K562 (cell line): ENCODE measurements at regions not wholly inside any gene's neighbourhood (a gene's known extent, or its start where the extent isn't known, plus 50 kb on each side); places are given as distances from the start of the nearest gene placed in this dataset.

Experiments
- ATAC-seq: fragments of 200-7000 bp; cut with Tn5 transposase; 3 replicates; pipeline ENCODE4 v1.9.1; 2020; ENCODE audit warnings: moderate library complexity
- BruUV-seq: library from RNA; stranded (reverse); fragments of 400-500 nt; replicated peaks from 2 replicates; lab custom pipeline; 2021; lab: Mats Ljungman, UMichigan
- CTCF ChIA-PET: fragments of 300-600 bp; formaldehyde crosslinking; extraction: SDS; loops from one replicate; lab custom pipeline; 2021; ENCODE audit warnings: low intra/inter-chr PET ratio; lab: Yijun Ruan, JAX
- POLR2A ChIA-PET: fragments of 300-600, 350-650 bp; sonication (Branson Sonifier 250); formaldehyde crosslinking; extraction: SDS; loops from one replicate; lab custom pipeline; 2021; ENCODE audit warnings: antibody characterized with exemption, inconsistent platforms; lab: Yijun Ruan, JAX
- DNase-seq, 4 experiments: peaks; one replicate each; pipeline versions ENCODE4 v3.0.0 to v3.0.0-alpha.2; 2011 to 2018; ENCODE audit warnings: low spot score in 3 of 4, mixed read lengths in 3 of 4; ENCODE audit errors: extremely low read depth in 1 of 4
- FAIRE-seq: peaks from 2 replicates; lab custom pipeline; 2011; peaks lifted over from hg19 to GRCh38; lab: Jason Lieb, UNC
- H2AFZ ChIP-seq: 2 replicates; pipeline ENCODE4 v1.6.0; 2011; ENCODE audit warnings: low read depth, low read length, control low read depth, inconsistent platforms
- H3K27ac ChIP-seq: fragments of 200-600 bp; 3 replicates; pipeline ENCODE4 v1.8.0; 2011; ENCODE audit warnings: low read depth, mild to moderate bottlenecking, control low read depth, inconsistent platforms, low read length, moderate library complexity, mixed read lengths; ENCODE audit errors: extremely low read depth
- H3K27me3 ChIP-seq, 2 experiments: fragments of 300-600 bp in 1 of 2; 2 replicates in 1 of 2; 3 replicates in 1 of 2; pipeline versions ENCODE4 v1.6.0 to v1.8.0; 2011; ENCODE audit warnings: inconsistent platforms in 2 of 2, low read length in 2 of 2, mild to moderate bottlenecking in 1 of 2, mixed read lengths in 1 of 2, moderate library complexity in 1 of 2; ENCODE audit not compliant: control insufficient read depth in 2 of 2, insufficient read depth in 2 of 2
- H3K36me3 ChIP-seq: fragments of 300-600 bp; 3 replicates; pipeline ENCODE4 v1.8.0; 2011; ENCODE audit warnings: mild to moderate bottlenecking, low read length, inconsistent platforms; ENCODE audit not compliant: control insufficient read depth, insufficient read depth
- H3K4me1 ChIP-seq, 2 experiments: fragments of 200-600 bp in 1 of 2; replicated peaks in 1 of 2; 2 replicates in 1 of 2; 3 replicates in 1 of 2; pipeline versions ENCODE4 v1.5.1 to v1.8.0; 2011; ENCODE audit warnings: inconsistent platforms in 2 of 2, low read length in 2 of 2, mild to moderate bottlenecking in 1 of 2, mixed read lengths in 1 of 2, moderate library complexity in 1 of 2; ENCODE audit not compliant: control insufficient read depth in 2 of 2, insufficient read depth in 2 of 2
- H3K4me2 ChIP-seq: 2 replicates; pipeline ENCODE4 v1.6.1; 2011; ENCODE audit warnings: low read length, control low read depth, inconsistent platforms, mixed read lengths; ENCODE audit not compliant: insufficient read depth
- H3K4me3 ChIP-seq: fragments of 200-600 bp; sonication (generic), shearing (Covaris generic); 2 replicates; pipeline ENCODE4 v1.5.1; 2016; ENCODE audit warnings: control low read depth, inconsistent platforms
- H3K79me2 ChIP-seq: fragments of 200-600 bp; 3 replicates; pipeline ENCODE4 v1.8.0; 2011; ENCODE audit warnings: low read length, inconsistent platforms; ENCODE audit not compliant: control insufficient read depth, insufficient read depth
- H3K9ac ChIP-seq, 2 experiments: 2 replicates each; pipeline versions ENCODE4 v1.6.0 to v1.6.1; 2011; ENCODE audit warnings: low read depth in 2 of 2, low read length in 2 of 2, control low read depth in 1 of 2, inconsistent platforms in 1 of 2, mild to moderate bottlenecking in 1 of 2, mixed read lengths in 1 of 2; ENCODE audit not compliant: insufficient read depth in 1 of 2
- H3K9me1 ChIP-seq: one replicate; pipeline ENCODE4 v1.6.0; 2011; ENCODE audit warnings: inconsistent platforms, mild to moderate bottlenecking, low read length, moderate library complexity; ENCODE audit not compliant: control insufficient read depth, insufficient read depth
- H3K9me3 ChIP-seq: replicated peaks from 2 replicates; pipeline ENCODE4 v1.5.1; 2011; ENCODE audit warnings: low read depth, low read length, inconsistent platforms; ENCODE audit not compliant: control insufficient read depth, insufficient read depth
- H4K20me1 ChIP-seq: replicated peaks from 2 replicates; pipeline ENCODE4 v1.6.1; 2011; ENCODE audit warnings: low read length, inconsistent platforms, mixed read lengths; ENCODE audit not compliant: control insufficient read depth, insufficient read depth
- CEBPB ChIP-seq: fragments of 450-650 bp; IDR thresholded peaks from 2 replicates; pipeline ENCODE4 v1.6.1; 2016; ENCODE audit warnings: missing genetic modification characterization, missing compliant biosample characterization
- CHD4 ChIP-seq: fragments of 200-600 bp; sonication (generic); IDR thresholded peaks from 3 replicates; pipeline ENCODE4 v1.6.1; 2012; ENCODE audit warnings: low read depth, mild to moderate bottlenecking, mixed read lengths, low read length, inconsistent platforms; ENCODE audit not compliant: insufficient read depth, insufficient replicate concordance, poor library complexity, severe bottlenecking
- ELF4 ChIP-seq: fragments of 450-650 bp; formaldehyde crosslinking; IDR thresholded peaks from 2 replicates; pipeline ENCODE4 v1.4.0; 2022; ENCODE audit warnings: missing genetic modification characterization
- PHF8 ChIP-seq: fragments of 200-600 bp; sonication (generic); IDR thresholded peaks from 2 replicates; pipeline ENCODE4 v1.6.1; 2012; ENCODE audit warnings: mixed run types, mild to moderate bottlenecking, inconsistent platforms, low read length, moderate library complexity, borderline replicate concordance
- TGIF2 ChIP-seq: sonication (generic); formaldehyde crosslinking; IDR thresholded peaks from 2 replicates; pipeline ENCODE4 v1.8.1; 2022; ENCODE audit warnings: mild to moderate bottlenecking, missing genetic modification reagents, moderate library complexity
- ZNF398 ChIP-seq: fragments of 250-450 bp; sonication (Bioruptor Pico); IDR thresholded peaks from 2 replicates; pipeline ENCODE4 v1.8.0; 2021; ENCODE audit warnings: moderate library complexity, mild to moderate bottlenecking, inconsistent platforms
- in situ Hi-C: fragments of 300-500 bp; cut with MboI; formaldehyde crosslinking; loops from 4 replicates; pipeline ENCODE4 v1.15.0; 2018; ENCODE audit warnings: inconsistent platforms, mixed read lengths
- intact Hi-C: fragments of 100-400 bp; cut with micrococcal nuclease; formaldehyde crosslinking; loops from 2 replicates; pipeline ENCODE4 v1.14.2; 2022

- no peaks in the 10 kb centered on the region for H4K20me1 ChIP-seq
- no peak overlapping the region for H3K9ac ChIP-seq
- FAIRE-seq (no peak), ATAC-seq (no peak), DNase-seq (no peak)
- ChIA-PET CTCF (no interaction called here), POLR2A (no interaction called here)
- H3K79me2 ChIP-seq = peaks cover 89% of the 10 kb centered on the region
- peaks cover 18% of the 10 kb centered on the region for H3K36me3 ChIP-seq
- intact Hi-C loops = no loop called here
- no peak overlapping the region for H3K4me3 ChIP-seq
- no peaks in the 10 kb centered on the region for H3K9me3 ChIP-seq
- no peaks in the 10 kb centered on the region for H3K4me1 ChIP-seq
- BruUV-seq = no TSS peak
- in situ Hi-C loops = no loop called here
- no peak overlapping the region for H3K4me2 ChIP-seq
- no peak overlapping the region for H3K27ac ChIP-seq
- no peak overlapping the region for H2AFZ ChIP-seq
- no peak for TF ChIP-seq ELF4 (CRISPR knock-in tag)
- no peak for TF ChIP-seq CHD4
- TF ChIP-seq CEBPB (tag) = no peak
- TF ChIP-seq PHF8 = no peak
- no peak for TF ChIP-seq TGIF2 (CRISPR knock-in tag)
- no peak for TF ChIP-seq ZNF398 (CRISPR knock-in tag)
- H3K9me1 ChIP-seq = no peaks in the 10 kb centered on the region
- no peaks in the 10 kb centered on the region for H3K27me3 ChIP-seq
Measured at GRCh38 chr4:126591583-126591982, 1041.2 kb upstream of the INTU start.
